ENCODE measurements at regions not wholly inside any gene's neighbourhood (a gene's known extent, or its start where the extent isn't known, plus 50 kb on each side); places are given as distances from the start of the nearest gene placed in this dataset.

- Histone ChIP-seq H3K9me3 (ENCODE audit: control insufficient read depth, insufficient read depth, low read depth, low read length) (no peaks in the 10 kb centered on the region), H3K27ac (ENCODE audit: extremely low read depth, low read depth, low read length) (no peak overlapping the region), H3K36me3 (ENCODE audit: control insufficient read depth in 2 of 2, insufficient read depth in 1 of 2, low read length in 2 of 2) (no peaks in the 10 kb centered on the region), H3K4me3 (ENCODE audit: low read depth, low read length) (no peak overlapping the region), H3K4me1 (ENCODE audit: control insufficient read depth, insufficient read depth, low read length) (no peaks in the 10 kb centered on the region)
- TF ChIP-seq, protein P1, sequence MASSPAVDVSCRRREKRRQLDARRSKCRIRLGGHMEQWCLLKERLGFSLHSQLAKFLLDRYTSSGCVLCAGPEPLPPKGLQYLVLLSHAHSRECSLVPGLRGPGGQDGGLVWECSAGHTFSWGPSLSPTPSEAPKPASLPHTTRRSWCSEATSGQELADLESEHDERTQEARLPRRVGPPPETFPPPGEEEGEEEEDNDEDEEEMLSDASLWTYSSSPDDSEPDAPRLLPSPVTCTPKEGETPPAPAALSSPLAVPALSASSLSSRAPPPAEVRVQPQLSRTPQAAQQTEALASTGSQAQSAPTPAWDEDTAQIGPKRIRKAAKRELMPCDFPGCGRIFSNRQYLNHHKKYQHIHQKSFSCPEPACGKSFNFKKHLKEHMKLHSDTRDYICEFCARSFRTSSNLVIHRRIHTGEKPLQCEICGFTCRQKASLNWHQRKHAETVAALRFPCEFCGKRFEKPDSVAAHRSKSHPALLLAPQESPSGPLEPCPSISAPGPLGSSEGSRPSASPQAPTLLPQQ (tag by site-specific recombination; IDR thresholded peaks at IDR 0.05) = no peak
- TF ChIP-seq ZNF473 (tag by site-specific recombination; IDR thresholded peaks at IDR 0.05) = no peak
- TF ChIP-seq ZNF513 (tag by site-specific recombination; IDR thresholded peaks at IDR 0.05) = no peak
- TF ChIP-seq ZNF341 (tag by site-specific recombination; IDR thresholded peaks at IDR 0.05; ENCODE audit: low read depth) = no peak
- no peak for TF ChIP-seq ZNF639 (tag by site-specific recombination; IDR thresholded peaks at IDR 0.05)
- TF ChIP-seq ZNF530 (tag by site-specific recombination; IDR thresholded peaks at IDR 0.05; ENCODE audit: low read depth) = no peak
- no peak for TF ChIP-seq ZNF394 (tag by site-specific recombination; IDR thresholded peaks at IDR 0.05; ENCODE audit: borderline replicate concordance)
- TF ChIP-seq ZNF354C (tag by site-specific recombination; IDR thresholded peaks at IDR 0.05; ENCODE audit: borderline replicate concordance, low read depth) = no peak
- TF ChIP-seq ZBTB8A (tag by site-specific recombination; IDR thresholded peaks at IDR 0.05) = no peak
- no peak for TF ChIP-seq ZNF791 (tag by site-specific recombination; IDR thresholded peaks at IDR 0.05)
- TF ChIP-seq, protein P2, sequence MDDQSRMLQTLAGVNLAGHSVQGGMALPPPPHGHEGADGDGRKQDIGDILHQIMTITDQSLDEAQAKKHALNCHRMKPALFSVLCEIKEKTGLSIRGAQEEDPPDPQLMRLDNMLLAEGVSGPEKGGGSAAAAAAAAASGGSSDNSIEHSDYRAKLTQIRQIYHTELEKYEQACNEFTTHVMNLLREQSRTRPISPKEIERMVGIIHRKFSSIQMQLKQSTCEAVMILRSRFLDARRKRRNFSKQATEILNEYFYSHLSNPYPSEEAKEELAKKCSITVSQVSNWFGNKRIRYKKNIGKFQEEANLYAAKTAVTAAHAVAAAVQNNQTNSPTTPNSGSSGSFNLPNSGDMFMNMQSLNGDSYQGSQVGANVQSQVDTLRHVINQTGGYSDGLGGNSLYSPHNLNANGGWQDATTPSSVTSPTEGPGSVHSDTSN (CRISPR knock-in tag; IDR thresholded peaks at IDR 0.05) = no peak
- no peak for TF ChIP-seq ZNF48 (tag by site-specific recombination; IDR thresholded peaks at IDR 0.05)
- no peak for TF ChIP-seq ZNF302 (tag by site-specific recombination; IDR thresholded peaks at IDR 0.05; ENCODE audit: low read depth)
- TF ChIP-seq ZNF610 (tag by site-specific recombination; IDR thresholded peaks at IDR 0.05; ENCODE audit: borderline replicate concordance) = no peak
- no peak for TF ChIP-seq ZNF175 (tag by site-specific recombination; IDR thresholded peaks at IDR 0.05)
- TF ChIP-seq KLF8 (tag by site-specific recombination; IDR thresholded peaks at IDR 0.05) = no peak
- TF ChIP-seq MEIS1 (CRISPR knock-in tag; IDR thresholded peaks at IDR 0.05; ENCODE audit: borderline replicate concordance) = no peak
- no peak for TF ChIP-seq SALL2 (tag by site-specific recombination; IDR thresholded peaks at IDR 0.05; ENCODE audit: borderline replicate concordance)
- no peak for TF ChIP-seq KLF10 (tag by site-specific recombination; IDR thresholded peaks at IDR 0.05)
- POLR2A ChIA-PET = no interaction called here
- CTCF ChIA-PET = interaction anchor here (1.3 kb wide), 1 partner anchor 499 kb away, joined by 3 read pairs; no protein-coding TSS in a partner anchor
These were observed 51.4 kb upstream of the SHISAL1 start for GRCh38 chr22:44363980-44364750.
